DND-41 (cell line): ENCODE measurements at regions not wholly inside any gene's neighbourhood (a gene's known extent, or its start where the extent isn't known, plus 50 kb on each side); places are given as distances from the start of the nearest gene placed in this dataset.

Source experiments
- ATAC-seq: fragments of 200-7000 bp; cut with Tn5 transposase; 3 replicates; pipeline ENCODE4 v1.9.1; 2021; ENCODE audit warnings: low read depth; ENCODE audit not compliant: insufficient read depth
- DNase-seq: peaks from one replicate; pipeline ENCODE4 v3.0.0-alpha.2; 2020
- H2AFZ ChIP-seq: 2 replicates; pipeline ENCODE4 v1.6.0; 2012; ENCODE audit warnings: low read depth, low read length
- H3K27ac ChIP-seq: 2 replicates; pipeline ENCODE4 v1.5.1; 2012; ENCODE audit warnings: low read length, inconsistent platforms
- H3K27me3 ChIP-seq: fragments of 200-600 bp; sonication (generic); 2 replicates; pipeline ENCODE4 v1.6.0; 2012; ENCODE audit warnings: low read length, mild to moderate bottlenecking, inconsistent platforms; ENCODE audit not compliant: insufficient read depth, poor library complexity
- H3K36me3 ChIP-seq: 2 replicates; pipeline ENCODE4 v1.5.1; 2012; ENCODE audit warnings: low read length, inconsistent platforms; ENCODE audit not compliant: insufficient read depth
- H3K4me1 ChIP-seq: 2 replicates; pipeline ENCODE4 v1.5.1; 2012; ENCODE audit warnings: mild to moderate bottlenecking, low read length; ENCODE audit not compliant: insufficient read depth
- H3K4me2 ChIP-seq: 2 replicates; pipeline ENCODE4 v1.6.0; 2012; ENCODE audit warnings: mild to moderate bottlenecking, moderate library complexity, low read length, inconsistent platforms; ENCODE audit not compliant: insufficient read depth
- H3K4me3 ChIP-seq, 2 experiments: fragments of 200-600 bp in 1 of 2; shearing (Covaris generic) in 1 of 2; 2 replicates each; pipeline ENCODE4 v1.5.1; 2012 to 2016; ENCODE audit warnings: inconsistent platforms in 2 of 2, low read length in 2 of 2, mild to moderate bottlenecking in 2 of 2, low read depth in 1 of 2, moderate library complexity in 1 of 2
- H3K79me2 ChIP-seq: 2 replicates; pipeline ENCODE4 v1.6.0; 2012; ENCODE audit warnings: low read length, inconsistent platforms; ENCODE audit not compliant: insufficient read depth
- H3K9ac ChIP-seq: 2 replicates; pipeline ENCODE4 v1.6.0; 2012; ENCODE audit warnings: low read depth, mild to moderate bottlenecking, inconsistent platforms, low read length, moderate library complexity
- H3K9me3 ChIP-seq: 2 replicates; pipeline ENCODE4 v1.5.1; 2012; ENCODE audit warnings: low read length, moderate library complexity, mild to moderate bottlenecking, inconsistent platforms; ENCODE audit not compliant: insufficient read depth, severe bottlenecking
- H4K20me1 ChIP-seq: 2 replicates; pipeline ENCODE4 v1.6.0; 2012; ENCODE audit warnings: low read length; ENCODE audit not compliant: insufficient read depth
- EZH2 ChIP-seq: IDR thresholded peaks from 3 replicates; pipeline ENCODE4 v1.6.1; 2012; ENCODE audit warnings: borderline replicate concordance, low read depth, mild to moderate bottlenecking, moderate library complexity, low read length, inconsistent platforms; ENCODE audit not compliant: severe bottlenecking
- TF ChIP-seq, protein P1 (sequence below): IDR thresholded peaks from 2 replicates; pipeline ENCODE4 v1.5.1; 2012; ENCODE audit warnings: borderline replicate concordance, low read length, moderate library complexity, mild to moderate bottlenecking; ENCODE audit not compliant: poor library complexity, severe bottlenecking; ENCODE audit errors: extremely low read depth

DNA sequence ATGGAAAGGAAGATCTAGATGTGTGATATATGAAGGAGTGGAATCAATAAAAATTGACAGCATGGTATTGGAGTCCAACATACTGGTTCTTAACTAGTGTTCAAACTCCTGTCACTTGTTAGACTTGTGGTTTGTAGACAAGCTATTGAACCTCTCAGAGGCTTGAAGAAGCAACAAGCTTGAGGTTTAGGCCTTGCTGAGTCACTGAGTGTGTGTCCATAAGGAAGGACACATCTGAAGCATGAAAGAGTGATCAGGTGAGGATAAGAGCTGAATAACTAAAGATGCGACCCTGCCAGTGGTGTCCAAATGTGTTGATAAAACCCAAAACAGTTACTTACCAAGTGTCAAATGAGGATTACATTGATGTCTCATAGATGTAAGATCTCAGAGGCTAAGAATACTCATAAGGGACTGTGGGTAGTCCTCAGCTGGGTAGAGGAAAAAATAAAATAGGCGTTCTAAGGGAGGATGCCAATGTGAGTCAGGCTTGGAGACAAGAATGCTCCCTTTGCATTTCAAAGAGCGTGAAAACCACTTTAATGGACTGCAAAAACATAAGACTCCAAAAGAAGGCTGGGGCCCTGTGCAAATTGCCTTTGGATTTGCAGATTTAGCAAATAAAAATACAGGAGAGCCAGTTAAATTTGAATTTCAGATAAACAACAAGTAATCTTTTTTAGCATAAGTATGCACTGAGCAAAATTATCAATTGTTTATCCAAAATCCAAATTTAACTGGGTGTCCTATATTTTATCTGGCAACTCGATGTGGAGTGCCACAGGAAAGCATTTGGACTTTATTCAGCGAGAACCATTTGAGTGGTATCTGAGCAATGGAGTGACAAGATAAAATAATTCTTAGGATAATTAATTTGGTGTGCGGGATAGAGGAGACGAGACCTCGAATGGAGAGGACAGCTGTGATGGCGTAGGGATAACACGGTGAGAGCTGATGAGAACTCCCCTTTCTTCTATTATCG is 757.3 kb upstream of the WWC1 start:
- no peak overlapping the region for H2AFZ ChIP-seq
- no peak for DNase-seq
- no peaks in the 10 kb centered on the region for H3K27me3 ChIP-seq
- ATAC-seq, result no peak
- H3K9ac ChIP-seq, result no peak overlapping the region
- H3K36me3 ChIP-seq, result no peaks in the 10 kb centered on the region
- H3K27ac ChIP-seq, result no peak overlapping the region
- no peak overlapping the region for H3K4me2 ChIP-seq
- H3K9me3 ChIP-seq, result no peaks in the 10 kb centered on the region
- H3K4me3 ChIP-seq, result no peak overlapping the region
- H4K20me1 ChIP-seq, result no peaks in the 10 kb centered on the region
- no peak for TF ChIP-seq EZH2
- H3K4me1 ChIP-seq, result no peaks in the 10 kb centered on the region
- no peaks in the 10 kb centered on the region for H3K79me2 ChIP-seq

DNA sequence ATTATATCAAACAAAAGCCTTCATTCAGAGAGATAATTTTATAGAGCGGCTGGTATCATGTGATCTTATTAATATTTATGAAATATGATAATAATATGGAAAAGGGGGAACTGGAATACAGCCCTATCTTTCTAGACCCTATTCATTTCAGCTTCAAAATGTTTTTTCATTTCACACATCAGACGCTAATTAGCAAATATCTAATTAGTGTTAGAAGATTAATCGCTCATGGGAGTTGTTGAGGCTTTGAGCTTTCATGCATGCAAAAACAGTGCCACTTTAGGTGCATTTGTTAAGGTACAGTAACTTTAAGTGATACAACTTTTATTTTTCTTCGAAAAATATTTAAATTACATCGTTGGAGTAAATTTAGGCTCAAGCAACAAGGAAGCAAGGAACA is 751.7 kb upstream of the WWC1 start:
- no peaks in the 10 kb centered on the region for H3K4me1 ChIP-seq
- no peak overlapping the region for H3K4me3 ChIP-seq
- H3K27ac ChIP-seq, result no peak overlapping the region
- no peaks in the 10 kb centered on the region for H3K36me3 ChIP-seq
- H3K27me3 ChIP-seq, result no peaks in the 10 kb centered on the region
- H3K4me2 ChIP-seq, result no peak overlapping the region
- no peak overlapping the region for H3K9ac ChIP-seq
- no peaks in the 10 kb centered on the region for H3K9me3 ChIP-seq
- no peak for TF ChIP-seq EZH2
- TF ChIP-seq, protein P1, sequence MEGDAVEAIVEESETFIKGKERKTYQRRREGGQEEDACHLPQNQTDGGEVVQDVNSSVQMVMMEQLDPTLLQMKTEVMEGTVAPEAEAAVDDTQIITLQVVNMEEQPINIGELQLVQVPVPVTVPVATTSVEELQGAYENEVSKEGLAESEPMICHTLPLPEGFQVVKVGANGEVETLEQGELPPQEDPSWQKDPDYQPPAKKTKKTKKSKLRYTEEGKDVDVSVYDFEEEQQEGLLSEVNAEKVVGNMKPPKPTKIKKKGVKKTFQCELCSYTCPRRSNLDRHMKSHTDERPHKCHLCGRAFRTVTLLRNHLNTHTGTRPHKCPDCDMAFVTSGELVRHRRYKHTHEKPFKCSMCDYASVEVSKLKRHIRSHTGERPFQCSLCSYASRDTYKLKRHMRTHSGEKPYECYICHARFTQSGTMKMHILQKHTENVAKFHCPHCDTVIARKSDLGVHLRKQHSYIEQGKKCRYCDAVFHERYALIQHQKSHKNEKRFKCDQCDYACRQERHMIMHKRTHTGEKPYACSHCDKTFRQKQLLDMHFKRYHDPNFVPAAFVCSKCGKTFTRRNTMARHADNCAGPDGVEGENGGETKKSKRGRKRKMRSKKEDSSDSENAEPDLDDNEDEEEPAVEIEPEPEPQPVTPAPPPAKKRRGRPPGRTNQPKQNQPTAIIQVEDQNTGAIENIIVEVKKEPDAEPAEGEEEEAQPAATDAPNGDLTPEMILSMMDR, result no peak
- H4K20me1 ChIP-seq, result no peaks in the 10 kb centered on the region
- H2AFZ ChIP-seq, result no peak overlapping the region
- ATAC-seq (no peak), DNase-seq (no peak)
- no peaks in the 10 kb centered on the region for H3K79me2 ChIP-seq

DNA sequence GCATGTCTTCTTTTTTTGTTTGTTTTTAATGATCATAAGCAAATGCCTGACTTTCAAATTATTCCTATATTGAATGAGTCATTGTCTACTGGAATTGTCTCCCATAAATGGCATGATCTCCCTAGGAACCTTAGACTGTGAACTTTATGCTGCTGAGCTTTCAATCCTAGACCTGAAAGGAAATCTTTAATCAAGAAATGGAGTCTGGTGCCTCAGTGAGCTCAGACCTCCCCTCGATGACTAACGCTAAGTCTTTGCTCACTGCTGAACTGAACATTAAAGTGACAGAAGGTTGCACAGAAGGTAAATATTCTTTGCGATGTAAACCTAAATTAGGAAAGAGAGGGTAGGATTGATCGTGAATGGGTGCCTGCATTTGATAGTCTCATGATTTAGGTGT is 745.2 kb upstream of the WWC1 start:
- TF ChIP-seq EZH2, result no peak
- TF ChIP-seq, protein P1, result no peak
- Histone ChIP-seq H4K20me1 (no peaks in the 10 kb centered on the region), H3K4me1 (no peaks in the 10 kb centered on the region), H2AFZ (no peak overlapping the region), H3K27me3 (no peaks in the 10 kb centered on the region), H3K9ac (no peak overlapping the region), H3K9me3 (no peaks in the 10 kb centered on the region), H3K27ac (no peak overlapping the region), H3K36me3 (no peaks in the 10 kb centered on the region), H3K4me2 (no peak overlapping the region), H3K4me3 (no peak overlapping the region), H3K79me2 (no peaks in the 10 kb centered on the region)
- no peak for DNase-seq
- ATAC-seq, result no peak

DNA sequence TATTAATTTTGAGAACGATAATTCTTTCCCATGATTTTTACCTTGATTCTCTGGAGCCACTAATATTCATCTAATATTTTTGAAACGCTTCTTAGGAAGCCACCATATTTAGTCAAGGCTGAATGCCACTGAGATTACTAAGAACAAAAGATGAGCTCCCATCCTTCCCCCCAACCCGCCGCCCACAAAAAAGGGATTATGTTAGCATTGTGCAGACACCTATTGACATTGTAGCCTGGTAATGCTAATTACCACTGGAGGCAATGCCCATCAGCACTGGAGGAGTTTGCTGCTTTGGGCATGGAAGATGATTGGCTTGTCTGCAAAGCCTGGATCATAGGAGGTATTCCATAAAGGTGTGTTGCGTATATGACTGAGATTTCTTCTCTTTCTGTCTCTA is 739.1 kb upstream of the WWC1 start:
- TF ChIP-seq EZH2, result no peak
- TF ChIP-seq, protein P1, result no peak
- ATAC-seq (no peak), DNase-seq (no peak)
- Histone ChIP-seq H3K9ac (no peak overlapping the region), H3K4me2 (no peak overlapping the region), H3K9me3 (no peaks in the 10 kb centered on the region), H3K4me1 (no peaks in the 10 kb centered on the region), H3K79me2 (no peaks in the 10 kb centered on the region), H3K4me3 (no peak overlapping the region), H3K36me3 (no peaks in the 10 kb centered on the region), H3K27me3 (no peaks in the 10 kb centered on the region), H2AFZ (no peak overlapping the region), H4K20me1 (no peaks in the 10 kb centered on the region), H3K27ac (no peak overlapping the region)
